H9 (cell line): ENCODE measurements at regions not wholly inside any gene's neighbourhood (a gene's known extent, or its start where the extent isn't known, plus 50 kb on each side); places are given as distances from the start of the nearest gene placed in this dataset.

Source experiments
- DNase-seq: peaks from one replicate; pipeline ENCODE4 v3.0.0-alpha.2; 2017
- H2AFZ ChIP-seq: one replicate; pipeline ENCODE4 v1.6.1; 2013; ENCODE audit warnings: mild to moderate bottlenecking, low read length, control low read depth, moderate library complexity
- H2AK5ac ChIP-seq: 2 replicates; pipeline ENCODE4 v1.6.1; 2013; ENCODE audit warnings: low read length, control low read depth, mixed read lengths; ENCODE audit not compliant: insufficient read length
- H2BK120ac ChIP-seq: one replicate; pipeline ENCODE4 v1.6.1; 2013; ENCODE audit warnings: low read depth, mild to moderate bottlenecking, low read length, control low read depth, inconsistent platforms; ENCODE audit not compliant: poor library complexity, severe bottlenecking
- H2BK12ac ChIP-seq: 2 replicates; pipeline ENCODE4 v1.6.1; 2013; ENCODE audit warnings: low read length, control low read depth, mixed read lengths, low read depth; ENCODE audit not compliant: insufficient read length
- H2BK15ac ChIP-seq: 2 replicates; pipeline ENCODE4 v1.6.1; 2013; ENCODE audit warnings: low read depth, low read length, control low read depth
- H2BK20ac ChIP-seq: one replicate; pipeline ENCODE4 v1.6.1; 2013; ENCODE audit warnings: low read depth, mild to moderate bottlenecking, low read length, control low read depth, inconsistent platforms; ENCODE audit not compliant: poor library complexity, severe bottlenecking
- H2BK5ac ChIP-seq: 2 replicates; pipeline ENCODE4 v1.6.1; 2013; ENCODE audit warnings: low read length, control low read depth, mixed read lengths; ENCODE audit not compliant: insufficient read length
- H3K14ac ChIP-seq: 2 replicates; pipeline ENCODE4 v1.6.1; 2013; ENCODE audit warnings: low read length, control low read depth; ENCODE audit not compliant: insufficient read depth
- H3K18ac ChIP-seq: 2 replicates; pipeline ENCODE4 v1.6.1; 2013; ENCODE audit warnings: low read depth, mild to moderate bottlenecking, mixed read lengths, low read length, control low read depth; ENCODE audit not compliant: insufficient read length
- H3K23ac ChIP-seq: 2 replicates; pipeline ENCODE4 v1.6.1; 2013; ENCODE audit warnings: low read length, control low read depth, mixed read lengths, low read depth; ENCODE audit not compliant: insufficient read length
- H3K23me2 ChIP-seq: 2 replicates; pipeline ENCODE4 v1.6.1; 2013; ENCODE audit warnings: low read depth, mild to moderate bottlenecking, mixed read lengths, low read length, control low read depth; ENCODE audit not compliant: insufficient read length, poor library complexity, severe bottlenecking
- H3K27ac ChIP-seq: 2 replicates; pipeline ENCODE4 v1.5.1; 2013; ENCODE audit warnings: low read length, control low read depth, mixed read lengths, low read depth; ENCODE audit not compliant: insufficient read length
- H3K27me3 ChIP-seq: 2 replicates; pipeline ENCODE4 v1.6.1; 2013; ENCODE audit warnings: low read length, control low read depth, inconsistent platforms; ENCODE audit not compliant: insufficient read depth
- H3K4ac ChIP-seq: 2 replicates; pipeline ENCODE4 v1.6.1; 2013; ENCODE audit warnings: low read depth, mild to moderate bottlenecking, control low read depth, inconsistent platforms, low read length, moderate library complexity
- H3K4me1 ChIP-seq: 2 replicates; pipeline ENCODE4 v1.6.1; 2013; ENCODE audit warnings: low read length, control low read depth, inconsistent platforms; ENCODE audit not compliant: insufficient read depth
- H3K4me2 ChIP-seq: 2 replicates; pipeline ENCODE4 v1.6.1; 2013; ENCODE audit warnings: low read length, control low read depth, mixed read lengths; ENCODE audit not compliant: insufficient read length, insufficient read depth
- H3K56ac ChIP-seq: 2 replicates; pipeline ENCODE4 v1.6.1; 2013; ENCODE audit warnings: low read depth, mild to moderate bottlenecking, mixed read lengths, low read length, control low read depth; ENCODE audit not compliant: insufficient read length
- H3K79me1 ChIP-seq: 2 replicates; pipeline ENCODE4 v1.6.1; 2013; ENCODE audit warnings: low read depth, mild to moderate bottlenecking, moderate library complexity, low read length, control low read depth, inconsistent platforms; ENCODE audit not compliant: insufficient read depth, poor library complexity, severe bottlenecking
- H3K79me2 ChIP-seq: 2 replicates; pipeline ENCODE4 v1.6.1; 2013; ENCODE audit warnings: low read length, control low read depth, inconsistent platforms; ENCODE audit not compliant: insufficient read depth
- H3K9ac ChIP-seq: 2 replicates; pipeline ENCODE4 v1.6.1; 2013; ENCODE audit warnings: low read length, control low read depth, mixed read lengths; ENCODE audit not compliant: insufficient read length; ENCODE audit errors: extremely low read depth
- H3K9me3 ChIP-seq: one replicate; pipeline ENCODE4 v1.6.1; 2013; ENCODE audit warnings: low read depth, low read length, inconsistent platforms; ENCODE audit not compliant: control insufficient read depth
- H3T11ph ChIP-seq: one replicate; pipeline ENCODE4 v1.6.1; 2013; ENCODE audit warnings: mild to moderate bottlenecking, low read length, control low read depth, inconsistent platforms
- H4K20me1 ChIP-seq: one replicate; pipeline ENCODE4 v1.6.1; 2013; ENCODE audit not compliant: control insufficient read depth, insufficient read length, insufficient read depth
- H4K5ac ChIP-seq: 2 replicates; pipeline ENCODE4 v1.6.1; 2013; ENCODE audit warnings: low read depth, mild to moderate bottlenecking, mixed read lengths, low read length, control low read depth; ENCODE audit not compliant: insufficient read length
- H4K8ac ChIP-seq: replicated peaks from 2 replicates; pipeline ENCODE4 v1.6.1; 2013; ENCODE audit warnings: low read length, control low read depth, mixed read lengths, low read depth; ENCODE audit not compliant: insufficient read length
- H4K91ac ChIP-seq: 2 replicates; pipeline ENCODE4 v1.6.1; 2013; ENCODE audit warnings: low read depth, mild to moderate bottlenecking, moderate library complexity, mixed read lengths, low read length, control low read depth; ENCODE audit not compliant: insufficient read length
- H3K27ac Mint-ChIP-seq, 3 experiments: 2 replicates in 2 of 3; 3 replicates in 1 of 3; pipeline ENCODE4 v1.8.0; 2020 to 2021; ENCODE audit warnings: mixed read lengths in 3 of 3, mild to moderate bottlenecking in 1 of 3, moderate library complexity in 1 of 3
- H3K27me3 Mint-ChIP-seq: 2 replicates; pipeline ENCODE4 v1.8.0; 2021; ENCODE audit warnings: low read depth, mild to moderate bottlenecking, moderate library complexity, mixed read lengths
- H3K36me3 Mint-ChIP-seq, 3 experiments: 2 replicates in 2 of 3; 3 replicates in 1 of 3; pipeline ENCODE4 v1.8.0; 2020 to 2021; ENCODE audit warnings: low read depth in 3 of 3, mixed read lengths in 3 of 3; ENCODE audit not compliant: insufficient read depth in 1 of 3
- H3K4me1 Mint-ChIP-seq, 2 experiments: 2 replicates each; pipeline ENCODE4 v1.8.0; 2020; ENCODE audit warnings: mixed read lengths in 2 of 2
- H3K4me3 Mint-ChIP-seq, 2 experiments: 2 replicates in 1 of 2; 3 replicates in 1 of 2; pipeline ENCODE4 v1.8.0; 2020 to 2021; ENCODE audit warnings: mild to moderate bottlenecking in 2 of 2, mixed read lengths in 2 of 2, moderate library complexity in 1 of 2
- H3K9me3 Mint-ChIP-seq, 2 experiments: 2 replicates in 1 of 2; 3 replicates in 1 of 2; pipeline ENCODE4 v1.8.0; 2020; ENCODE audit warnings: mild to moderate bottlenecking in 2 of 2, mixed read lengths in 2 of 2, moderate library complexity in 1 of 2
- WGBS: extraction: QIAGEN DNeasy Blood & Tissue Kit; methylation state at CpG from one replicate; pipeline ENCODE4 v1.1.7; 2013; ENCODE audit warnings: missing lambda C conversion rate, low lambda C conversion rate, mixed read lengths; ENCODE audit not compliant: insufficient read length; ENCODE audit errors: extremely low coverage; 5-methylcytosine and 5-hydroxymethylcytosine counted together
- TF ChIP-seq, protein P1 (sequence below): fragments of 200-600 bp; sonication (generic); conservative IDR thresholded peaks from 3 replicates; pipeline ENCODE4 v1.8.0; 2021; ENCODE audit warnings: antibody characterized with exemption, mild to moderate bottlenecking

DNA sequence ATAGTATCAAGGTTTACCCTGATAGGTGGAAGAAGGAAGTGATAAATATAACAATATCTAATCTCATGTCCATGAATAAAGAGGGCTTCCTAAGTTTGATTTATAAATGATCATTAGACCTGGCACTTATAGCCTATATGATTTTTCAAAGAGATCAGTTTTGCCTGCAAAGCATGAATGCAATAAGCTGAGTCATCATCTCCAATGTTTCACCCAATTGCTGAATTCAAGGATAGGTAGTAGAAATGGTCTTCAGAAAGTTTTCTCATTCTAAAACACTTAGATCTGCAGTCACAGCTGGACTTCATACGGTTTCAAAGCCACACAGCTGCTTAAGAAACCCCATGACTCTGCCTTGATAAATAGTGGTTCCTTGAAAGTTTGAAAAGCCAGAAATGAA, 1722.8 kb downstream of the MAT2B start:
- H2BK5ac ChIP-seq = no peak overlapping the region
- H3K27ac Mint-ChIP-seq = no peak overlapping the region

More for the DNA sequence above, 1722.8 kb downstream of the MAT2B start:
- Histone ChIP-seq H3K79me1 (no peaks in the 10 kb centered on the region), H3T11ph (no peak overlapping the region), H3K27ac (no peak overlapping the region), H4K5ac (no peak overlapping the region), H3K56ac (no peak overlapping the region), H3K4me2 (no peak overlapping the region), H3K18ac (no peak overlapping the region), H3K9ac (no peak overlapping the region), H3K14ac (no peak overlapping the region), H4K91ac (no peak overlapping the region), H4K20me1 (no peaks in the 10 kb centered on the region), H3K4me1 (peaks cover 2% of the 10 kb centered on the region; the same call in 1 of the 2 replicates), H2AK5ac (no peak overlapping the region), H2BK20ac (no peak overlapping the region), H3K27me3 (no peaks in the 10 kb centered on the region), H3K23me2 (no peaks in the 10 kb centered on the region), H3K79me2 (no peaks in the 10 kb centered on the region), H3K9me3 (no peaks in the 10 kb centered on the region), H3K4ac (no peak overlapping the region), H2BK15ac (no peak overlapping the region), H2BK12ac (no peak overlapping the region), H2BK120ac (no peak overlapping the region), H4K8ac (no peak overlapping the region), H3K23ac (no peak overlapping the region), H2AFZ (no peak overlapping the region)
- Mint-ChIP-seq H3K27me3 (no peaks in the 10 kb centered on the region), H3K9me3 (no peaks in the 10 kb centered on the region), H3K4me3 (no peak overlapping the region), H3K4me1 (peaks cover 48 to 49% of the 10 kb centered on the region in 2 experiments), H3K36me3 (no peaks in the 10 kb centered on the region; a peak in 1 of 7 replicates)
- WGBS = no CpG with 5 or more reads among the region's 1 CpG
- TF ChIP-seq, protein P1, sequence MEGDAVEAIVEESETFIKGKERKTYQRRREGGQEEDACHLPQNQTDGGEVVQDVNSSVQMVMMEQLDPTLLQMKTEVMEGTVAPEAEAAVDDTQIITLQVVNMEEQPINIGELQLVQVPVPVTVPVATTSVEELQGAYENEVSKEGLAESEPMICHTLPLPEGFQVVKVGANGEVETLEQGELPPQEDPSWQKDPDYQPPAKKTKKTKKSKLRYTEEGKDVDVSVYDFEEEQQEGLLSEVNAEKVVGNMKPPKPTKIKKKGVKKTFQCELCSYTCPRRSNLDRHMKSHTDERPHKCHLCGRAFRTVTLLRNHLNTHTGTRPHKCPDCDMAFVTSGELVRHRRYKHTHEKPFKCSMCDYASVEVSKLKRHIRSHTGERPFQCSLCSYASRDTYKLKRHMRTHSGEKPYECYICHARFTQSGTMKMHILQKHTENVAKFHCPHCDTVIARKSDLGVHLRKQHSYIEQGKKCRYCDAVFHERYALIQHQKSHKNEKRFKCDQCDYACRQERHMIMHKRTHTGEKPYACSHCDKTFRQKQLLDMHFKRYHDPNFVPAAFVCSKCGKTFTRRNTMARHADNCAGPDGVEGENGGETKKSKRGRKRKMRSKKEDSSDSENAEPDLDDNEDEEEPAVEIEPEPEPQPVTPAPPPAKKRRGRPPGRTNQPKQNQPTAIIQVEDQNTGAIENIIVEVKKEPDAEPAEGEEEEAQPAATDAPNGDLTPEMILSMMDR = no peak
- no peak for DNase-seq
